ENCODE measurements at regions not wholly inside any gene's neighbourhood (a gene's known extent, or its start where the extent isn't known, plus 50 kb on each side); places are given as distances from the start of the nearest gene placed in this dataset.

DNA sequence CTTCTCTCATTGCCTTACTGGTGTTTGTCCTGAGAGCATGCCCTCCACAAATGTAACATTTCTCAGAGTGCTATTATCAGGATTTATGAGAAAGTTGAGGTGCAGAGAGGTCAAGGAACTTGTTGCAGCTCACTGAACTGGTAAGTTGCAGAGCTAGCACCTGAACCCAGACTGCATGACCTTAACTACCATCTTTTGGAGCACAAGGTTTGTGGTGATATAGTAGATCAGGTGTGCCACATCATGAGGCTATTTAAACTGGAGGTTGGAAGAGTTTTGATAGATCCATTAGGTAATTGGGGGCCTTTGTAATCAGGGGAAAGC, 112.0 kb upstream of the CITED2 start:
- TF ChIP-seq, protein P1, sequence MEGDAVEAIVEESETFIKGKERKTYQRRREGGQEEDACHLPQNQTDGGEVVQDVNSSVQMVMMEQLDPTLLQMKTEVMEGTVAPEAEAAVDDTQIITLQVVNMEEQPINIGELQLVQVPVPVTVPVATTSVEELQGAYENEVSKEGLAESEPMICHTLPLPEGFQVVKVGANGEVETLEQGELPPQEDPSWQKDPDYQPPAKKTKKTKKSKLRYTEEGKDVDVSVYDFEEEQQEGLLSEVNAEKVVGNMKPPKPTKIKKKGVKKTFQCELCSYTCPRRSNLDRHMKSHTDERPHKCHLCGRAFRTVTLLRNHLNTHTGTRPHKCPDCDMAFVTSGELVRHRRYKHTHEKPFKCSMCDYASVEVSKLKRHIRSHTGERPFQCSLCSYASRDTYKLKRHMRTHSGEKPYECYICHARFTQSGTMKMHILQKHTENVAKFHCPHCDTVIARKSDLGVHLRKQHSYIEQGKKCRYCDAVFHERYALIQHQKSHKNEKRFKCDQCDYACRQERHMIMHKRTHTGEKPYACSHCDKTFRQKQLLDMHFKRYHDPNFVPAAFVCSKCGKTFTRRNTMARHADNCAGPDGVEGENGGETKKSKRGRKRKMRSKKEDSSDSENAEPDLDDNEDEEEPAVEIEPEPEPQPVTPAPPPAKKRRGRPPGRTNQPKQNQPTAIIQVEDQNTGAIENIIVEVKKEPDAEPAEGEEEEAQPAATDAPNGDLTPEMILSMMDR (IDR thresholded peaks at IDR 0.05; ENCODE audit: borderline replicate concordance, control extremely low read depth, extremely low read depth, insufficient read depth, missing control alignments) = no peak
- no peak for DNase-seq (ENCODE audit: low spot score)
- in situ Hi-C loops (cut with MboI; ENCODE audit: low sequenced_read_pairs, unreplicated experiment) = no loop called here

DNA sequence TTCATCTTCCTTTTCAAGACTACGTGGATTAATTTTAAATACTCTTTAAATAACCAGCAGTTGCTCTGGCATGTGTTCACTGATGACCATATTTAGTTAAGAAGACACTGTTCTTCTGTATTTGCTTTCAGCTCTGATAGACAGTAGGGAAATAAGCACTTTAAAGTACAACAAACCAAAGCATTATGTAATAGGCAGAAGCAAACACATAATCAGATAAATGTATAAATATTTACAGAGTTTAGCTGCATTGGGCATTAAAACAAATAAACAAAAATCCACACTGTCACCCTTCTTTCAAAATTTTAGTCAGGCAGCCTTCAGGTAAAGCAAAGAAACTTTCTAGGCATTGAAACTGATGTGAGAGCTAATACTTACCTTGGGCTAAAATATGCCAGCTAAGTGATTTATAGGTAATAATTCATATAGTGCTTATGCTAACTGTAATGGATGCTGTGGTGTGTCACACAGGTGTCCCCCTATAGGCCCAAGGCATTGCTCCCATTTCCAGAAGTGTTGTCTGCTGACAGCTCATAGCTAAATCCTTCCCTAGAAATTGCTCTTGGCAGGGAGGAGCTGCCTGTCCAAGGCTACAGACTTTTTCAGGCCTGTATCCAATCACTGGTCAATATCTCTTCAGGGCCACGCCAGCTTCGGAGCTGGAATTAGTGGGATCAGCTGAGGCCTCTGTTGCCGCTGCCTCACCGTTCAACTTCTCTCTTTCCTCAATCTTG, 111.5 kb upstream of the CITED2 start:
- no peak for DNase-seq (ENCODE audit: low spot score)
- in situ Hi-C loops (cut with MboI; ENCODE audit: low sequenced_read_pairs, unreplicated experiment) = no loop called here
- TF ChIP-seq, protein P1 (IDR thresholded peaks at IDR 0.05; ENCODE audit: borderline replicate concordance, control extremely low read depth, extremely low read depth, insufficient read depth, missing control alignments) = no peak

DNA sequence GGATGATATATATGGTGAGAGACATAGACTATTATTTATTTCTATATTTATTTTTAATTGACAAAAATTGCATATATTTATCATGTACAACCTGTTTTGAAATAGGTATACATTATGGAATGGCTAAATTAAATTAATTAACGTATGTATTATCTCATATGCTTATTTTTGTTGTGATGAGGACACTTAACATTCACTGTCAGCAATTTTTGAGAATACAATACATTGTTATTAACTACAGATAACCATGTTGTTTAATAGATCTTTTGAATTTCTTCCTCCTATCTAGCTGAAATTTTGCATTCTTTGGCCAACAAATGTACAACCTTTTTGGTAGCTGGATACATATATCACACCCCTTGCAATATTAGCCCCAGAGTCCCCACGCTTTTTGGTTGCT, 110.7 kb upstream of the CITED2 start:
- in situ Hi-C loops (cut with MboI; ENCODE audit: low sequenced_read_pairs, unreplicated experiment) = no loop called here
- no peak for DNase-seq (ENCODE audit: low spot score)
- TF ChIP-seq, protein P1 (IDR thresholded peaks at IDR 0.05; ENCODE audit: borderline replicate concordance, control extremely low read depth, extremely low read depth, insufficient read depth, missing control alignments) = no peak

DNA sequence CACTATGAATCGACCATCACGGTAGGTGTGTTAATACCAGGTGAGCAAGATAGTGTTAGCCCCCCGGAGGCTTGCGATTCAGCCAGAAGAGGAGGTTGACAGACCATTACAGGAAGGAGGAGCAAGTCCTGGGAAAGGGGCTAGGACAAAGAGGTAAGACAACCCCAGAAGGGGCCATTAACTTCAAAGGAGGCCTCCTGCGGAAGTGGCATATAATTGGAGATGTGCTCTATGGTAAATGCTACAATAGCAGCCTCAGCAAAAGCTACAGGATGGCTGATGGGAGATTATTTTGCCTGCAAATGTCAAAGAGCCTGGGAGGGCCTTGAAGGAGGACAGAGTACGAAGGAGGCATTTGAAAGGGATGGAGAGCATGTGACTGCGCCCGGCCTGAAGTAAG, 108.6 kb upstream of the CITED2 start:
- in situ Hi-C loops (cut with MboI; ENCODE audit: low sequenced_read_pairs, unreplicated experiment) = no loop called here
- DNase-seq (ENCODE audit: low spot score) = no peak
- TF ChIP-seq, protein P1 (IDR thresholded peaks at IDR 0.05; ENCODE audit: borderline replicate concordance, control extremely low read depth, extremely low read depth, insufficient read depth, missing control alignments) = no peak

DNA sequence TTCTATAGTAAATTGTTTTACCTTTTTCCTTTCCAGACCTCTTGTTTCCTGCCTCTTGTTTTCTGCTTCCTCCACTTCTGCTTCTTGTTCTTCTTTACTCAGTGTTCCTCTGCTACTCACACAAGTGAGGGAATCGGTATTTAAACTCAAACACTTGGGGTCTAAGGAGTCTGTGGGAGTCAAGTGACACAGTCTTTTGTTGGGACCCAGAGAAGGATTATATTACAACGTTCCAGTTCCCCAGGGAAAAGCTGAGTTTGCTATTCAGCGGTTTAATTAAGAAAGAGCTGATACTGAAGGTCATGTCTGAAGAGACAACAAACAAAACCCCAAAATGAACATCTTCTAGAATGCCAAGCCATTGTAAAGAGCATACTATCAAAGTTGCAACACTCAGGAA, 107.8 kb upstream of the CITED2 start:
- TF ChIP-seq, protein P1 (IDR thresholded peaks at IDR 0.05; ENCODE audit: borderline replicate concordance, control extremely low read depth, extremely low read depth, insufficient read depth, missing control alignments) = no peak
- in situ Hi-C loops (cut with MboI; ENCODE audit: low sequenced_read_pairs, unreplicated experiment) = no loop called here
- no peak for DNase-seq (ENCODE audit: low spot score)

DNA sequence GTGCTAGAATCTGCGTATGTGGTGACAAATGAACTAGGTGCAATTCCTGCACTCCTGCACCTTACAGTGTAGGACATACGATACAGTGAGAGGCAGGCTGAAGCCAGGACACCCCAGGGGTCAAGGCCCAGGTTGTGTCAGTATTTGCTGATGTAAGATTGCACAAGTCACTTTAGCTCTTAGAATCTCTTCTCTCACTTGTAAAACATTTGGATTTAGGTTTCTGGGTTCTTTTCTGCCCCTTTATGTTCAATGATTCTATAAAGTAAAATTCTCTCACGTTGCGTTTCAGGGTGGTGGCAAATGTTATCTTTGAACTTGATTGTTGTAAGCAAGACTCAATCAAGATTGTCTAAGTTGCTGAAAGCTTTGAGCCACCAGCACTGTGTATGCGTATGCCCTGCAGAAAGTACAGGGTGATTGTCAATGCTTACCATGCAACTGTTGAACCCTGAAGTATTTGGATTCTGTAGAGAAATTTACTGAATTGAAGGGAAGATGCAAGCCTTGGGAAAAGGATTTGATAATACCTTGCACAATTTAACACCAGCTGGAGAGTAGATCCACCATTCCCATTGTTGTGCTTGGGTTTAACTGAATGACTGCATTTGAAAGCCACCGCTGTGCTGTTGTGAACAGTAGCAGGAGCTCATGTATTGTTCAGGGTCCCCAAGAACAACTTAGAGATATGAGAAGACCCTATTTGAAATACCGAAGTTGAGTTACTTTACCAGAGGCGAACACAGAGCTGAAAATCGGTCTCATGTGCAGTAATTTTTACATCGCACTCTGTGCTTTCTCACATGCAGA, 106.1 kb upstream of the CITED2 start:
- in situ Hi-C loops (cut with MboI; ENCODE audit: low sequenced_read_pairs, unreplicated experiment) = no loop called here
- no peak for DNase-seq (ENCODE audit: low spot score)
- TF ChIP-seq, protein P1 (IDR thresholded peaks at IDR 0.05; ENCODE audit: borderline replicate concordance, control extremely low read depth, extremely low read depth, insufficient read depth, missing control alignments) = no peak
